ENCODE measurements at regions not wholly inside any gene's neighbourhood (a gene's known extent, or its start where the extent isn't known, plus 50 kb on each side); places are given as distances from the start of the nearest gene placed in this dataset.

DNA sequence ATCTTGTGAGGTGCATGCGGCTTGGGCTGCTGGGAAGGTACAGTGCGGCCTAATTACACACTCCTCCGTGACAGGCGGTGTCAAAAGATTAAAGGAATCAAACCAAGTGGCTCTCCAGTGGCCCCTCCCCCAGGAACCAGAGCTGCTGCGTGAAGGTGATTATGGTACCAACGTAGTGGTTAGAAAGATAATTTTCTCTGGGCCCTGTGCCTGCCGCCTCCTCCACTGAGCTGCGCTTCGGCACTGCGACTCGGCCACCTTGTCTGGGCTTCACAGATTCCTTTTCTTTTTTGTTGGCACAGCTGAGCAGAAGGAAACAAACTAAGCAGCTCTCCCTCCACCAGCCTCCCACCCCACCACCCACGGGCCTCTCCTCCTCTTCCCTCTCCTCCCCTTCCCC, 113.2 kb upstream of the SDK2 start:
- no peak for DNase-seq (ENCODE audit: low read depth)
- TF ChIP-seq, protein P1, sequence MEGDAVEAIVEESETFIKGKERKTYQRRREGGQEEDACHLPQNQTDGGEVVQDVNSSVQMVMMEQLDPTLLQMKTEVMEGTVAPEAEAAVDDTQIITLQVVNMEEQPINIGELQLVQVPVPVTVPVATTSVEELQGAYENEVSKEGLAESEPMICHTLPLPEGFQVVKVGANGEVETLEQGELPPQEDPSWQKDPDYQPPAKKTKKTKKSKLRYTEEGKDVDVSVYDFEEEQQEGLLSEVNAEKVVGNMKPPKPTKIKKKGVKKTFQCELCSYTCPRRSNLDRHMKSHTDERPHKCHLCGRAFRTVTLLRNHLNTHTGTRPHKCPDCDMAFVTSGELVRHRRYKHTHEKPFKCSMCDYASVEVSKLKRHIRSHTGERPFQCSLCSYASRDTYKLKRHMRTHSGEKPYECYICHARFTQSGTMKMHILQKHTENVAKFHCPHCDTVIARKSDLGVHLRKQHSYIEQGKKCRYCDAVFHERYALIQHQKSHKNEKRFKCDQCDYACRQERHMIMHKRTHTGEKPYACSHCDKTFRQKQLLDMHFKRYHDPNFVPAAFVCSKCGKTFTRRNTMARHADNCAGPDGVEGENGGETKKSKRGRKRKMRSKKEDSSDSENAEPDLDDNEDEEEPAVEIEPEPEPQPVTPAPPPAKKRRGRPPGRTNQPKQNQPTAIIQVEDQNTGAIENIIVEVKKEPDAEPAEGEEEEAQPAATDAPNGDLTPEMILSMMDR (IDR thresholded peaks at IDR 0.05; ENCODE audit: insufficient read depth, low read depth, low read length) = no peak
- ChIA-PET POLR2A (no interaction called here), CTCF (no interaction called here)
- Histone ChIP-seq H3K27me3 (ENCODE audit: control insufficient read depth, insufficient read depth, low read length) (no peaks in the 10 kb centered on the region), H3K4me3 (ENCODE audit: low read depth, low read length) (no peak overlapping the region), H3K36me3 (ENCODE audit: control insufficient read depth, insufficient read depth, low read length) (no peaks in the 10 kb centered on the region)

- CTCF ChIA-PET = no interaction called here
These were observed 114.0 kb upstream of the SDK2 start for GRCh38 chr17:73758245-73758644.

DNA sequence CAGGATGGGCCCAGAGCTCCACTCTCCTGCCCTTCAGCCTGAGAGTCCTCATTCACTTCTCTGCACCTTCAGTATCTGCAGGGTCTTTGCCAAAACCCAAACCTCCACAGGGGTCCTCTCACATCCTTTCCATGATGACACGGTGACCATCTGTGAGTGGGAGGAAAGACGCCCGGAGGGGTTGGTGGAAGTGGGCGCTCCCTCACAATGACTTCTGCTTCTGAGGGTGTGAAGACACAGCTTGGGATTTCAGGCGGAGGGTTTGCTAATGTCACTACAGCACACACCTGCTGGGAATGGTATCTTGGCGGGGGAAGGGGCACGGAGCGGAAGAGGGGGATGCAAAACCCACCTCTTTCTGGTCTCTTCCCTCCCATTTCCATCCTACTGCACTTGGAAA, 115.1 kb upstream of the SDK2 start:
- no peak for DNase-seq (ENCODE audit: low read depth)
- TF ChIP-seq, protein P1 (IDR thresholded peaks at IDR 0.05; ENCODE audit: insufficient read depth, low read depth, low read length) = no peak
- ChIA-PET POLR2A (no interaction called here), CTCF (no interaction called here)
- Histone ChIP-seq H3K4me3 (ENCODE audit: low read depth, low read length) (no peak overlapping the region), H3K36me3 (ENCODE audit: control insufficient read depth, insufficient read depth, low read length) (no peaks in the 10 kb centered on the region), H3K27me3 (ENCODE audit: control insufficient read depth, insufficient read depth, low read length) (no peaks in the 10 kb centered on the region)

More at GRCh38 chr17:73758245-73758644, 114.0 kb upstream of the SDK2 start:
- POLR2A ChIA-PET = no interaction called here
- TF ChIP-seq, protein P1 (IDR thresholded peaks at IDR 0.05; ENCODE audit: insufficient read depth, low read depth, low read length) = no peak
- no peak for DNase-seq (ENCODE audit: low read depth)
- no peaks in the 10 kb centered on the region for H3K36me3 ChIP-seq (ENCODE audit: control insufficient read depth, insufficient read depth, low read length)
- no peak overlapping the region for H3K4me3 ChIP-seq (ENCODE audit: low read depth, low read length)
- H3K27me3 ChIP-seq (ENCODE audit: control insufficient read depth, insufficient read depth, low read length) = no peaks in the 10 kb centered on the region

- POLR2A ChIA-PET = no interaction called here
These were observed 115.6 kb upstream of the SDK2 start for GRCh38 chr17:73759734-73760438.

DNA sequence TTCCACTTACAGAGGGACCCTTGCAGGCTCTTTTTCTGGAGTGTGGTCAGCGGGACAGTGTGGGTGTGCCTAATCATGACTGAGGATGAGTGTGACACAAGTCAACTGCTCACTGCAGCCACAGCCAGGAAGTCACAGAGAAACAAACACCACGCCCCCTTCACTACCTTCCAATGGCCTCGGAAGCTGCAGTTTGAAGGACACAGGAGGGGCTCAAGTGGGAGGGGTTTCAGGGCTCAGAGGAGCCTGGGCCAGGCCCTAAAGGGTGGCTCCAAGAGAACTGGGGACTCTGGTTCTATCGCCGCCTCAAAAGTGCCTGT, 116.2 kb upstream of the SDK2 start:
- no peak for DNase-seq (ENCODE audit: low read depth)
- ChIA-PET CTCF (no interaction called here), POLR2A (no interaction called here)

More at GRCh38 chr17:73759734-73760438, 115.6 kb upstream of the SDK2 start:
- TF ChIP-seq, protein P1 (IDR thresholded peaks at IDR 0.05; ENCODE audit: insufficient read depth, low read depth, low read length) = no peak
- no peaks in the 10 kb centered on the region for H3K36me3 ChIP-seq (ENCODE audit: control insufficient read depth, insufficient read depth, low read length)
- no peak for DNase-seq (ENCODE audit: low read depth)
- no peak overlapping the region for H3K4me3 ChIP-seq (ENCODE audit: low read depth, low read length)
- H3K27me3 ChIP-seq (ENCODE audit: control insufficient read depth, insufficient read depth, low read length) = no peaks in the 10 kb centered on the region
- CTCF ChIA-PET = no interaction called here

More for the DNA sequence above, 116.2 kb upstream of the SDK2 start:
- Histone ChIP-seq H3K4me3 (ENCODE audit: low read depth, low read length) (no peak overlapping the region), H3K27me3 (ENCODE audit: control insufficient read depth, insufficient read depth, low read length) (no peaks in the 10 kb centered on the region), H3K36me3 (ENCODE audit: control insufficient read depth, insufficient read depth, low read length) (no peaks in the 10 kb centered on the region)
- TF ChIP-seq, protein P1 (IDR thresholded peaks at IDR 0.05; ENCODE audit: insufficient read depth, low read depth, low read length) = no peak
